AG04449 (cell line): ENCODE measurements at regions not wholly inside any gene's neighbourhood (a gene's known extent, or its start where the extent isn't known, plus 50 kb on each side); places are given as distances from the start of the nearest gene placed in this dataset.

Source experiments
- CTCF ChIA-PET: fragments of 350-600 bp; formaldehyde crosslinking; extraction: SDS; loops from one replicate; lab custom pipeline; 2021; ENCODE audit warnings: antibody characterized with exemption; lab: Yijun Ruan, JAX
- POLR2A ChIA-PET: fragments of 400-600, 350-600 bp; formaldehyde crosslinking; extraction: SDS; loops from one replicate; lab custom pipeline; 2020; ENCODE audit warnings: antibody characterized with exemption, inconsistent platforms; lab: Yijun Ruan, JAX
- DNase-seq: peaks from one replicate; pipeline ENCODE4 v3.0.0-alpha.2; 2010; ENCODE audit warnings: low read depth, low spot score
- H3K4me3 ChIP-seq: 2 replicates; pipeline ENCODE4 v1.5.1; 2011; ENCODE audit warnings: low read depth, mild to moderate bottlenecking, control low read depth, low read length
- CTCF ChIP-seq: IDR thresholded peaks from one replicate; pipeline ENCODE4 v1.5.1; 2011; ENCODE audit warnings: mild to moderate bottlenecking, moderate library complexity, low read length, control low read depth, inconsistent platforms; ENCODE audit not compliant: insufficient read depth; ENCODE audit errors: missing control alignments

- no peak overlapping the region for H3K4me3 ChIP-seq
- ChIA-PET POLR2A (no interaction called here), CTCF (no interaction called here)
- TF ChIP-seq CTCF: no peak
- DNase-seq: no peak
Measured at GRCh38 chr5:89203611-89204010, 320.6 kb upstream of the MEF2C start.

GRCh38 chr5:89200899-89201298 is 317.9 kb upstream of the MEF2C start:
- ChIA-PET POLR2A (no interaction called here), CTCF (interaction anchor here (1.6 kb wide), 1 partner anchor 529 kb away, joined by 4 read pairs; no protein-coding TSS in a partner anchor)
- no peak overlapping the region for H3K4me3 ChIP-seq
- DNase-seq: no peak
- no peak for TF ChIP-seq CTCF

- ChIA-PET CTCF (interaction anchor here (1.0 kb wide), 1 partner anchor 9 kb away, joined by 3 read pairs; no protein-coding TSS in a partner anchor), POLR2A (no interaction called here)
- no peak for TF ChIP-seq CTCF
- no peak for DNase-seq
- no peak overlapping the region for H3K4me3 ChIP-seq
Measured at GRCh38 chr5:89199306-89199705, 316.3 kb upstream of the MEF2C start.

- CTCF ChIA-PET: interaction anchor here (0.7 to 1.5 kb wide), 2 partner anchors 308 to 464 kb away, joined by 3 read pairs; partner anchors contain the start of gene MEF2C
- no peak overlapping the region for H3K4me3 ChIP-seq
- POLR2A ChIA-PET: no interaction called here
- DNase-seq: no peak
- no peak for TF ChIP-seq CTCF
Measured at GRCh38 chr5:89191374-89191773, 308.4 kb upstream of the MEF2C start.

GRCh38 chr5:89190515-89191265 is 307.7 kb upstream of the MEF2C start:
- H3K4me3 ChIP-seq: no peak overlapping the region
- no peak for TF ChIP-seq CTCF
- ChIA-PET POLR2A (no interaction called here), CTCF (interaction anchor here (0.7 to 1.5 kb wide), 2 partner anchors 308 to 464 kb away, joined by 3 read pairs; partner anchors contain the start of gene MEF2C)
- DNase-seq: no peak

GRCh38 chr5:89187883-89188465 is 305.0 kb upstream of the MEF2C start:
- H3K4me3 ChIP-seq: no peak overlapping the region
- ChIA-PET POLR2A (no interaction called here), CTCF (no interaction called here)
- DNase-seq: no peak
- no peak for TF ChIP-seq CTCF
